K562 (cell line): ENCODE measurements at regions not wholly inside any gene's neighbourhood (a gene's known extent, or its start where the extent isn't known, plus 50 kb on each side); places are given as distances from the start of the nearest gene placed in this dataset.

Source experiments
- FOXA1 ChIP-seq: fragments of 450-650 bp; IDR thresholded peaks from 2 replicates; pipeline ENCODE4 v1.6.1; 2016; ENCODE audit warnings: mild to moderate bottlenecking, borderline replicate concordance
- HIVEP1 ChIP-seq: fragments of 250-450 bp; sonication (Bioruptor Pico); IDR thresholded peaks from 2 replicates; pipeline ENCODE4 v1.4.0; 2020; ENCODE audit warnings: mild to moderate bottlenecking
- ILK ChIP-seq: fragments of 450-650 bp; IDR thresholded peaks from 2 replicates; pipeline ENCODE4 v1.6.1; 2016; ENCODE audit warnings: missing genetic modification characterization, low read depth, mild to moderate bottlenecking, missing compliant biosample characterization, moderate library complexity, borderline replicate concordance
- KAT2B ChIP-seq: IDR thresholded peaks from one replicate; pipeline ENCODE4 v1.6.1; 2012; ENCODE audit warnings: low read depth, mild to moderate bottlenecking, control low read depth, inconsistent platforms, low read length, moderate library complexity
- SMARCA5 ChIP-seq: fragments of 450-650 bp; IDR thresholded peaks from 2 replicates; pipeline ENCODE4 v1.6.1; 2016
- TF ChIP-seq, protein P1 (sequence below): fragments of 200-600 bp; sonication (generic); IDR thresholded peaks from one replicate; pipeline ENCODE4 v1.6.1; 2012; ENCODE audit warnings: mild to moderate bottlenecking, low read depth, low read length, inconsistent platforms

GRCh38 chr22:48416396-48417224 lies 1411.1 kb downstream of the BRD1 start (continued):
- TF ChIP-seq, protein P1, sequence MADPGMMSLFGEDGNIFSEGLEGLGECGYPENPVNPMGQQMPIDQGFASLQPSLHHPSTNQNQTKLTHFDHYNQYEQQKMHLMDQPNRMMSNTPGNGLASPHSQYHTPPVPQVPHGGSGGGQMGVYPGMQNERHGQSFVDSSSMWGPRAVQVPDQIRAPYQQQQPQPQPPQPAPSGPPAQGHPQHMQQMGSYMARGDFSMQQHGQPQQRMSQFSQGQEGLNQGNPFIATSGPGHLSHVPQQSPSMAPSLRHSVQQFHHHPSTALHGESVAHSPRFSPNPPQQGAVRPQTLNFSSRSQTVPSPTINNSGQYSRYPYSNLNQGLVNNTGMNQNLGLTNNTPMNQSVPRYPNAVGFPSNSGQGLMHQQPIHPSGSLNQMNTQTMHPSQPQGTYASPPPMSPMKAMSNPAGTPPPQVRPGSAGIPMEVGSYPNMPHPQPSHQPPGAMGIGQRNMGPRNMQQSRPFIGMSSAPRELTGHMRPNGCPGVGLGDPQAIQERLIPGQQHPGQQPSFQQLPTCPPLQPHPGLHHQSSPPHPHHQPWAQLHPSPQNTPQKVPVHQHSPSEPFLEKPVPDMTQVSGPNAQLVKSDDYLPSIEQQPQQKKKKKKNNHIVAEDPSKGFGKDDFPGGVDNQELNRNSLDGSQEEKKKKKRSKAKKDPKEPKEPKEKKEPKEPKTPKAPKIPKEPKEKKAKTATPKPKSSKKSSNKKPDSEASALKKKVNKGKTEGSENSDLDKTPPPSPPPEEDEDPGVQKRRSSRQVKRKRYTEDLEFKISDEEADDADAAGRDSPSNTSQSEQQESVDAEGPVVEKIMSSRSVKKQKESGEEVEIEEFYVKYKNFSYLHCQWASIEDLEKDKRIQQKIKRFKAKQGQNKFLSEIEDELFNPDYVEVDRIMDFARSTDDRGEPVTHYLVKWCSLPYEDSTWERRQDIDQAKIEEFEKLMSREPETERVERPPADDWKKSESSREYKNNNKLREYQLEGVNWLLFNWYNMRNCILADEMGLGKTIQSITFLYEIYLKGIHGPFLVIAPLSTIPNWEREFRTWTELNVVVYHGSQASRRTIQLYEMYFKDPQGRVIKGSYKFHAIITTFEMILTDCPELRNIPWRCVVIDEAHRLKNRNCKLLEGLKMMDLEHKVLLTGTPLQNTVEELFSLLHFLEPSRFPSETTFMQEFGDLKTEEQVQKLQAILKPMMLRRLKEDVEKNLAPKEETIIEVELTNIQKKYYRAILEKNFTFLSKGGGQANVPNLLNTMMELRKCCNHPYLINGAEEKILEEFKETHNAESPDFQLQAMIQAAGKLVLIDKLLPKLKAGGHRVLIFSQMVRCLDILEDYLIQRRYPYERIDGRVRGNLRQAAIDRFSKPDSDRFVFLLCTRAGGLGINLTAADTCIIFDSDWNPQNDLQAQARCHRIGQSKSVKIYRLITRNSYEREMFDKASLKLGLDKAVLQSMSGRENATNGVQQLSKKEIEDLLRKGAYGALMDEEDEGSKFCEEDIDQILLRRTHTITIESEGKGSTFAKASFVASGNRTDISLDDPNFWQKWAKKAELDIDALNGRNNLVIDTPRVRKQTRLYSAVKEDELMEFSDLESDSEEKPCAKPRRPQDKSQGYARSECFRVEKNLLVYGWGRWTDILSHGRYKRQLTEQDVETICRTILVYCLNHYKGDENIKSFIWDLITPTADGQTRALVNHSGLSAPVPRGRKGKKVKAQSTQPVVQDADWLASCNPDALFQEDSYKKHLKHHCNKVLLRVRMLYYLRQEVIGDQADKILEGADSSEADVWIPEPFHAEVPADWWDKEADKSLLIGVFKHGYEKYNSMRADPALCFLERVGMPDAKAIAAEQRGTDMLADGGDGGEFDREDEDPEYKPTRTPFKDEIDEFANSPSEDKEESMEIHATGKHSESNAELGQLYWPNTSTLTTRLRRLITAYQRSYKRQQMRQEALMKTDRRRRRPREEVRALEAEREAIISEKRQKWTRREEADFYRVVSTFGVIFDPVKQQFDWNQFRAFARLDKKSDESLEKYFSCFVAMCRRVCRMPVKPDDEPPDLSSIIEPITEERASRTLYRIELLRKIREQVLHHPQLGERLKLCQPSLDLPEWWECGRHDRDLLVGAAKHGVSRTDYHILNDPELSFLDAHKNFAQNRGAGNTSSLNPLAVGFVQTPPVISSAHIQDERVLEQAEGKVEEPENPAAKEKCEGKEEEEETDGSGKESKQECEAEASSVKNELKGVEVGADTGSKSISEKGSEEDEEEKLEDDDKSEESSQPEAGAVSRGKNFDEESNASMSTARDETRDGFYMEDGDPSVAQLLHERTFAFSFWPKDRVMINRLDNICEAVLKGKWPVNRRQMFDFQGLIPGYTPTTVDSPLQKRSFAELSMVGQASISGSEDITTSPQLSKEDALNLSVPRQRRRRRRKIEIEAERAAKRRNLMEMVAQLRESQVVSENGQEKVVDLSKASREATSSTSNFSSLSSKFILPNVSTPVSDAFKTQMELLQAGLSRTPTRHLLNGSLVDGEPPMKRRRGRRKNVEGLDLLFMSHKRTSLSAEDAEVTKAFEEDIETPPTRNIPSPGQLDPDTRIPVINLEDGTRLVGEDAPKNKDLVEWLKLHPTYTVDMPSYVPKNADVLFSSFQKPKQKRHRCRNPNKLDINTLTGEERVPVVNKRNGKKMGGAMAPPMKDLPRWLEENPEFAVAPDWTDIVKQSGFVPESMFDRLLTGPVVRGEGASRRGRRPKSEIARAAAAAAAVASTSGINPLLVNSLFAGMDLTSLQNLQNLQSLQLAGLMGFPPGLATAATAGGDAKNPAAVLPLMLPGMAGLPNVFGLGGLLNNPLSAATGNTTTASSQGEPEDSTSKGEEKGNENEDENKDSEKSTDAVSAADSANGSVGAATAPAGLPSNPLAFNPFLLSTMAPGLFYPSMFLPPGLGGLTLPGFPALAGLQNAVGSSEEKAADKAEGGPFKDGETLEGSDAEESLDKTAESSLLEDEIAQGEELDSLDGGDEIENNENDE = no peak
- TF ChIP-seq ILK (no peak), KAT2B (no peak), SMARCA5 (no peak), FOXA1 (no peak), HIVEP1 (no peak)
